Liver (tissue), 7 donors: ENCODE measurements at regions not wholly inside any gene's neighbourhood (a gene's known extent, or its start where the extent isn't known, plus 50 kb on each side); places are given as distances from the start of the nearest gene placed in this dataset.

Experiments
- DNase-seq: peaks from one replicate; pipeline ENCODE4 v3.0.0-alpha.2; 2017; ENCODE audit warnings: low spot score
- H3K27ac ChIP-seq, 2 donors: one replicate each; pipeline ENCODE4 v1.7.0; 2013; ENCODE audit warnings: inconsistent platforms in 2 of 2, low read length in 2 of 2, control low read depth in 1 of 2, low read depth in 1 of 2, mild to moderate bottlenecking in 1 of 2
- H3K27me3 ChIP-seq, 4 donors: one replicate each; pipeline versions ENCODE4 v1.6.1 to v1.7.0; 2013; ENCODE audit warnings: low read length in 3 of 4, inconsistent platforms in 1 of 4, mild to moderate bottlenecking in 1 of 4, moderate library complexity in 1 of 4; ENCODE audit not compliant: control insufficient read depth in 4 of 4, insufficient read depth in 4 of 4
- H3K36me3 ChIP-seq, 4 donors: one replicate each; pipeline versions ENCODE4 v1.6.1 to v1.7.0; 2013; ENCODE audit warnings: low read length in 3 of 4, mild to moderate bottlenecking in 3 of 4, low read depth in 1 of 4, moderate library complexity in 1 of 4; ENCODE audit not compliant: control insufficient read depth in 4 of 4, insufficient read depth in 3 of 4
- H3K4me1 ChIP-seq, 4 donors: one replicate each; pipeline versions ENCODE4 v1.6.1 to v1.7.0; 2013; ENCODE audit warnings: low read length in 3 of 4, mild to moderate bottlenecking in 3 of 4, moderate library complexity in 1 of 4; ENCODE audit not compliant: control insufficient read depth in 4 of 4, insufficient read depth in 4 of 4
- H3K4me3 ChIP-seq, 3 donors: one replicate each; pipeline versions ENCODE4 v1.6.1 to v1.7.0; 2013; ENCODE audit warnings: low read length in 3 of 3, control low read depth in 1 of 3, low read depth in 1 of 3, mild to moderate bottlenecking in 1 of 3
- H3K9ac ChIP-seq, 2 donors: one replicate each; pipeline ENCODE4 v1.7.0; 2013; ENCODE audit warnings: low read length in 2 of 2, mild to moderate bottlenecking in 2 of 2, moderate library complexity in 2 of 2, control low read depth in 1 of 2, low read depth in 1 of 2
- H3K9me3 ChIP-seq, 4 donors: one replicate each; pipeline versions ENCODE4 v1.6.1 to v1.7.0; 2013; ENCODE audit warnings: low read length in 3 of 4; ENCODE audit not compliant: control insufficient read depth in 4 of 4
- ATF3 ChIP-seq: IDR thresholded peaks from 2 replicates; pipeline ENCODE4 v1.6.1; 2016; ENCODE audit warnings: antibody characterized with exemption
- EGR1 ChIP-seq, 2 donors: IDR thresholded peaks; 2 replicates each; pipeline ENCODE4 v1.6.1; 2016 to 2018; ENCODE audit warnings: antibody characterized with exemption in 2 of 2, low read depth in 2 of 2
- HNF4A ChIP-seq, 2 donors: conservative IDR thresholded peaks; 2 replicates each; pipeline ENCODE4 v1.6.1; 2016; ENCODE audit warnings: antibody characterized with exemption in 2 of 2, mild to moderate bottlenecking in 2 of 2
- HNF4G ChIP-seq: IDR thresholded peaks from 2 replicates; pipeline ENCODE4 v1.6.1; 2016; ENCODE audit warnings: antibody characterized with exemption
- JUND ChIP-seq, 2 donors: IDR thresholded peaks; 2 replicates each; pipeline ENCODE4 v1.6.1; 2016; ENCODE audit warnings: antibody characterized with exemption in 2 of 2
- NR2F2 ChIP-seq: IDR thresholded peaks from 2 replicates; pipeline ENCODE4 v1.6.1; 2016; ENCODE audit warnings: antibody characterized with exemption
- RAD21 ChIP-seq, 2 donors: IDR thresholded peaks; 2 replicates each; pipeline ENCODE4 v1.6.1; 2016; ENCODE audit warnings: antibody characterized with exemption in 2 of 2, mild to moderate bottlenecking in 2 of 2
- REST ChIP-seq: IDR thresholded peaks from 2 replicates; pipeline ENCODE4 v1.6.1; 2016; ENCODE audit warnings: antibody characterized with exemption, mild to moderate bottlenecking
- RXRA ChIP-seq, 2 donors: IDR thresholded peaks; 2 replicates each; pipeline ENCODE4 v1.6.1; 2017 to 2018; ENCODE audit warnings: antibody characterized with exemption in 2 of 2, mild to moderate bottlenecking in 1 of 2
- SP1 ChIP-seq: IDR thresholded peaks from 2 replicates; pipeline ENCODE4 v1.6.1; 2018; ENCODE audit warnings: antibody characterized with exemption, mild to moderate bottlenecking
- TAF1 ChIP-seq: conservative IDR thresholded peaks from 2 replicates; pipeline ENCODE4 v1.6.1; 2016; ENCODE audit warnings: antibody characterized with exemption, mild to moderate bottlenecking
- YY1 ChIP-seq: IDR thresholded peaks from 2 replicates; pipeline ENCODE4 v1.6.1; 2016; ENCODE audit warnings: antibody characterized with exemption, mild to moderate bottlenecking
- WGBS: extraction: QIAGEN DNeasy Blood & Tissue Kit; methylation state at CpG from one replicate; pipeline ENCODE4 v1.1.7; 2013; 5-methylcytosine and 5-hydroxymethylcytosine counted together
- donor health status: healthy.
- donor health status: healthy.
- donor health status: healthy.
- donor health status: healthy.

GRCh38 chr3:72398781-72399180, 449.5 kb downstream of the SHQ1 start:
- Histone ChIP-seq H3K27ac (no peak overlapping the region), H3K4me1 (peaks cover 1 to 20% (median 6%) of the 10 kb centered on the region in 4 donors)

GRCh38 chr3:72397586-72397985, 450.7 kb downstream of the SHQ1 start:
- 81% methylated on average over 2 of the region's 2 CpGs for WGBS
- Histone ChIP-seq H3K27me3 (no peaks in the 10 kb centered on the region), H3K27ac (no peak overlapping the region), H3K4me1 (peaks cover 0 to 18% (median 0%) of the 10 kb centered on the region in 4 donors), H3K9ac (no peak overlapping the region), H3K4me3 (no peak overlapping the region), H3K9me3 (no peaks in the 10 kb centered on the region), H3K36me3 (no peaks in the 10 kb centered on the region)
- TF ChIP-seq REST (peak; percentile 95), ATF3 (no peak)
- no peak for DNase-seq

More at GRCh38 chr3:72398781-72399180, 449.5 kb downstream of the SHQ1 start:
- no peak overlapping the region for H3K9ac ChIP-seq
- no peak for TF ChIP-seq HNF4G
- no peak for TF ChIP-seq JUND (IDR thresholded peaks at IDR 0.05)
- TF ChIP-seq YY1 = no peak
- no peak for TF ChIP-seq REST
- no peak for TF ChIP-seq RAD21 (IDR thresholded peaks at IDR 0.05)
- no peak for TF ChIP-seq HNF4A (conservative IDR thresholded peaks at IDR 0.05)
- no peak for TF ChIP-seq EGR1 (IDR thresholded peaks at IDR 0.05; ENCODE audit: low read depth in 2 of 2)
- TF ChIP-seq TAF1 = no peak
- TF ChIP-seq RXRA (IDR thresholded peaks at IDR 0.05) = no peak
- no peak for TF ChIP-seq SP1
- TF ChIP-seq ATF3 = no peak
- TF ChIP-seq NR2F2 = no peak
- H3K27me3 ChIP-seq = no peaks in the 10 kb centered on the region
- no peaks in the 10 kb centered on the region for H3K9me3 ChIP-seq
- H3K36me3 ChIP-seq = no peaks in the 10 kb centered on the region
- no peak for DNase-seq
- WGBS = 73% methylated on average over 3 of the region's 3 CpGs
- H3K4me3 ChIP-seq = no peak overlapping the region
